Hepatic stellate cell (primary cell): ENCODE measurements at regions not wholly inside any gene's neighbourhood (a gene's known extent, or its start where the extent isn't known, plus 50 kb on each side); places are given as distances from the start of the nearest gene placed in this dataset.

ENCODE experiments used
- DNase-seq: peaks from one replicate; pipeline ENCODE4 v3.0.0; 2011; ENCODE audit warnings: low spot score

DNA sequence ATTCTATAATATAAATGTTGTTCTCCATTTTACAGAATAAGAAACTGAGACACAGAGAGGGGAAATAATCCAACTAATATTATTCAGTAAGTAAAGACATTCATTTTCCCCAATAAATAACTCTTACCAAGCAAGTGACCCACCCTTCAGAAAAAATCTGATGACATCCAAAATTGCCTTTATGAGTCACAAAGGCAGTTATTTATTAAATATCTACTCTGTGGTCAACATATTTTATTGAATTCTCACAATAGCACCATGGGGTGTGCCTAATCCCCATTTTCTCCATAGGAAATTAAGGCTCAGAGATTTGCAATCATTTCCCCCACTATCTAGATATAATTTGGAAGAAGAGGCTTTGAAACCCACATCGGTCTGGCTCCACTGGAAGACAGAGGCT, 161.5 kb upstream of the ISX start:
- DNase-seq, result no peak

DNA sequence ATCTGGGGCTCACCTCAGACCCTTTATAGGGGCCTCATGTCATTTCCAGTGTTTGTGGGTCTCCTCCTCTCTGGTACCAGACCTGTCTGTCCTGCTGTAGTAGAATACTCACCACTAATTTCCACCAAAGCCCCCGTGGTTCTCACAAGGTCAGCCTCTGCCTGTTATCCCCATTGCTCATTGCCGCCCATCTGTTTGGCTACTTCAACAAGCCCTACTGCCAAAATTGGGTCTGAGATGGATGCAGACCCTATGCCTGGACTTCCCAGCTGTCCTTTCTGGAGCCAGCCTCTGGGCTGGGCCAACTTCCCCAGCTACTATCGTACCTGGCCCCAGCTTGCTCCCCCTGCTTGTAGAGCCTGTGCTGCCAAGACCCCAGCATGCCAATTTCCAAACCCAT, 152.1 kb upstream of the ISX start:
- DNase-seq, result no peak

DNA sequence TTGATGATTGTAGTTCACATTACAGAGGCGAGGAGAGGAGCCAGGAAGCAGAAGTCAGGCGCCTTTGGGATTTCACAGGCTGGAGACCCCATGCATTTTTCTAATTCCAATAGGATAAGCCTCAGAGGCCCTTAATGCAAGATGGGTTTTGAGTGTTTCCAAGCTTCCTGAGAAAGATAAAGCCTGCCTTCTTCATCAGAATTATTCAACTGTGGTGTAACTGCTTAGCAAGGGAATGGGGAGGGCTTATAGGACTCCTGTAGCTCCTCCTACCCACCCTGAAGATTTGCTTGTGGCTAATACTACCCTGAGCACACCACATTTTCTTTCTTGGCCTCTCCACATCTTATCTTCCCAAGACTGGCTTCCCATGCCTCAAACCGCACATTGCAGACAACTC, 151.1 kb upstream of the ISX start:
- no peak for DNase-seq

DNA sequence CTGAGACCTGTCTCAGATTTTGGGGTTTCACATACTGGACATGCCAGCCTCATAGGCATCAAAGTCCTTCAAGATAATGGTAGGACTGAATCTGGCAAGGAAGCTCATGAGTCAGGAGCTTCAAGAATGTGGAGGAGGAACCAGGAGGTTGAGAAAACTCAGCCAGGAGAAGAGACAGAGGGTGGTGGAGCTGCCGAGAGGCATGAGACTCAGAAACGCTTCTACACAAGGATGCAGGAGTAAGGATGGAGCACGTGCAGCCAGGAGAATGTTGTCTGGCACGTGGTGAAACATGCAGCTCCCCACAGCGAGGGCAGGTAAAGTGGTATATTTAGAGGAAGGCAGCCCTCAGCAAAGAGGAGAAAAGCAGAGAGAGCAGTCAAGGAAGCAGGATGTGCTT, 148.7 kb upstream of the ISX start:
- DNase-seq, result no peak

DNA sequence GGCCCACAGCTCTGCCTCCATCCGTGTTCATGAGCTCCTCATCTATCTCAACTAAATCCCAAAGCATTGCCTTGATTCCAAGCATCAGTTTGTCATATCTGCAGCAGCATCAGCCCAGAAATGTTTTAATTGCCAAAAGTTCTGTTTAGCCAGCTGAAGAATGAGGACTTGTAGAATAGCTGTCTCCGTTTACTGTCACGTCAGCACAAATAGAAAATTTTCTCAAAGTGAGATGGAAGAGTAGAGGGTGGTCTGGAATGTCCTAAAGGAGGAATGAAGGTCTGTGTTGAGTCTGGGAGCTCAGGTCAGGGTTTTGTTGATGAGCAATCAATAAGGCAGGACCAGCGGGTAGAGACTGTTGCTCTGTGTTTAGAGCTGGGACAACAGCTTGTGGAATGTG, 134.9 kb upstream of the ISX start:
- no peak for DNase-seq

DNA sequence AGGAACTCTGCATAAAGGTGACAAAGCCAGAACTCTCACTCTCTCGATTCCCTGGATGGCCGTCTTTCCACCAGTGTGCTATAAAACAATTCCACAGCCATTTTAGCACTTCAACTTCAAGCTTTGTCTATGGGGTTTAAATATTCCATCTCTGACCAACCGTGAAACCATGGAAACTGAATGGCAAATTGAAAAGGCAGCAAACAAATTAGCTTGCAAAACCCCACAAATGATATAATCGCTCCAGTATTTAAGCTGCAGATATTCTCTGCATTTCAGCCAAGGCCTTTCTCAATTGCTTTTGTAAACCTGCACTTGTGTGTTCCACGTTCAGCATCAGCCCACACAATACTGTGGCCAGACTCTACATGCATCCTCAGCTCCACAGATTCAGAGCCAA, 131.7 kb upstream of the ISX start:
- no peak for DNase-seq

DNA sequence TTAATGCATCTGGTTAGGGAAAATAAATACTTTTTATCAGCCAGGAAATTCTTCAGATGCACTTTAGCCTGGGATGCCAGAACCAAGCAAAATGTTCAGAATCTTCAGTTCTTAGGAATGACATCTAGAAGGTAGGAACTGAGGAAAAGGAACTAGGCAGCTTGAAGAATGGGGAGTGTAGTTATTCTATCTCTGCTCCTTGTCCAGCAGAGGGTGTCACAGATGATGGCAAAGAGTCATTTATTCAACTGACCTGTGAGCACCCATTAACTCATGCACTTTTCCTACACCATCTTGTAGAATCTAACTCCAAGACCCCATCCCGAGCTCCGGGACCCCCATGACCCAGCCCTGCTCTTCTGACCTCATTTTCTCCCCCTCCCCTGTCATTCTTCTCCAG, 122.1 kb upstream of the ISX start:
- DNase-seq, result no peak

DNA sequence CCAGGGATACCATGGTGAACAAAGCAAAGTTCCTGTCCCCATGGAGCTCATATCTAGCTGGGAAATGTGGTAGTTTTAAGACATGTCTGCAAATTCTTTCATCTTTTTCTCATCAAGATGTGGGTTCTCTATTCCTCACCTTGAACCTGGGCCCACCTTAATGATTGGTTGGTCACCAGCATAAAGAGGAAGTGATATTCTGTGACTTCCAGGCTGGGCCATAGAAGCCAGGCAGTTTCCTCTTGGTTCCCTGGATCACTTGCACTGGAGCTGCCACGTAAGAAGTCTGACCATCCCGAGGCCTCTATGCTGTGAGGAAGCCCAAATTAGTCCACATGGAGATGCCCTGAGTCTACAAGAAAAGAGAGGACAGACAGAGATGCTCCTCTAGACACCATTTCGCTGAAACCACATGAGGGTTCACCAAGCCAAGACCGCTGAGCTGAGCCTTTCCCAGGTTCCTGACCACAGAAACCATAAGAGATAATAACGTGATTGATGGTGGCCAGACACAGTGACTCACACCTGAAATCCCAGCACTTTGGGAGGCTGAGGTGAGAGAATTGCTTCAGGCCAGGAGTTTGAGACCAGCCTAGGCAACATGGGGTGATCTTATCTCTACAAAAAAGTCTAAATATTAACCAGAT, 119.5 kb upstream of the ISX start:
- no peak for DNase-seq

DNA sequence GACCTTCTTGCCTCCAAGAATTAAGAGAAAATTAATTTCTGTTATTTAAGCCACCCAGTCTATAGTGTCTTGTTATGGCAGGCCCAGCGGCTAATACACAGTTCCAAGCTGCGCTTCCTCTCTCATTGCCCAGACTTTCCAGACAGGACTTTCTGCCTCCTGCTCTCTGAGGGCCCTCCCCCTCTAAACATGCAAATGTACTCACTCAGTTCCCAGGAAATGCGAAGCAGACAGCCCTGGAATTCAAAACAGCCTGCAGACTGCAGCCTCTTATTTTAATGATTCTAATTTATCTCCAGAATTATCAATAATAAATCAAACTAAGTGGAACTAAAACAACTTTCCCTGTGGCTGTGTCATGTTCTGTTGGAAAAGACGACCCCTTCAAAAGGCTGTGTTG, 115.5 kb upstream of the ISX start:
- DNase-seq, result no peak

DNA sequence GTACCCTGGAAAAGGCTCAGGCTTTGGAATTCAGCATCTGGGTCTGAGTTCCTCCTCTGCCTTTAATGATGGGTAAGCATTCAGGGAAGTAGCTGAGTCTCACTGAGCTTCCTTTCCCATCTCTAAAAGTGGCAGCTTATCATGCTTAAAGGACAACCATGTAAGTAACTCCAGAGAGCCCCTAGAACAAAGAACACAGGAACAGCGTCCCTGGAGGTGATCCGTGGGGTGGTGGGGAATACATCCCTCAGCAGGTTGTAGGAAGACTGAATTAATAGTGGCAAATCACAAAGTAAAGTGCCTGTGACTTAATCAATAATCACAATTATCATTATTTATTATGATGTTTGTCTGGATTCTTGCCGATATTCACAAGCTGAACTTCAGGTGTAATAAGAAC, 114.7 kb upstream of the ISX start:
- no peak for DNase-seq

DNA sequence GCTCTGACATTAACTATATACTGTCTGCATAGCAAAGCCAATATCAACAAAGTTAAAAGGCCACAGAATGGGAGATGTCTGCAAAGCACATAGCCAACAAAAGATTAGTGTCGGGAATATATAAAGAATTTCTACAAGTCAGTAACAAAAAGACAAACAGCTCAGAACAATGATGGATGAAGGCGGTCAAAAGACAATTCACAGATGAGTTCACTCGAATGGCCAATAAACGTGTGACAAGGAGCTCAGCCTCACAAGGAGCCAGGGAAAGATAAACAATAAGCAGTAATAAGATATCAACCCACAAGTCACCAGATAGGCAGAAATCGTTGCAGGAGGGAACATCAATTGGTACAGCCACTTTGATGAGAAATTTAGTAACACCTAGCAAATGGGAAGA, 106.0 kb upstream of the ISX start:
- no peak for DNase-seq

DNA sequence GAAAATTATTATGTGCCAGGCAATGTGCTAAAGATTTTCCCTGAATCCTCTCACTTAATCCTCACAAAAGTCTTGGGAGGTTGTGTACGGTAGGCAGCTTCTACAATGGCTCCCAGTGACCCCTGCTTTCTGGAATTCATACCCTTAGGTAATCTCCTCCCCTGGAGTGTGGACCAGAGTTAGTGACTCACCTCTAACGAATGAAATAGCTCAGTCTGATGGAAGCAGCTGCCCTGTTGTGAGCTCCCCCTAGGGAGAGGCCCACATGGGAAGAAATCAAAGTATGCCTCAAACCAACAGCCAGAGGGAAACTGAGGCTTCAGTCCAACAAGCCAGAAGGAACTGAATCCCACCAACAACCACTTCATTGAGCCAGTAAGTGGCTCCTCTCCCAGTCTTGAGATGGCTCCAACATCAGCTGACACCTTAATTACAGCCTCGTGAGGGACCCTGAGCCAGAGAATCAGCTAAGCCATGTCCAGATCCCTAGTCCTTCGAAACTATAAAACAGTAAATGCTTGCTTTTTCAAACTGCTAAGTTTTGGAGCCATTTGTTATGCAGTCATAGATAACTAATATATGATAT, 98.9 kb upstream of the ISX start:
- no peak for DNase-seq

DNA sequence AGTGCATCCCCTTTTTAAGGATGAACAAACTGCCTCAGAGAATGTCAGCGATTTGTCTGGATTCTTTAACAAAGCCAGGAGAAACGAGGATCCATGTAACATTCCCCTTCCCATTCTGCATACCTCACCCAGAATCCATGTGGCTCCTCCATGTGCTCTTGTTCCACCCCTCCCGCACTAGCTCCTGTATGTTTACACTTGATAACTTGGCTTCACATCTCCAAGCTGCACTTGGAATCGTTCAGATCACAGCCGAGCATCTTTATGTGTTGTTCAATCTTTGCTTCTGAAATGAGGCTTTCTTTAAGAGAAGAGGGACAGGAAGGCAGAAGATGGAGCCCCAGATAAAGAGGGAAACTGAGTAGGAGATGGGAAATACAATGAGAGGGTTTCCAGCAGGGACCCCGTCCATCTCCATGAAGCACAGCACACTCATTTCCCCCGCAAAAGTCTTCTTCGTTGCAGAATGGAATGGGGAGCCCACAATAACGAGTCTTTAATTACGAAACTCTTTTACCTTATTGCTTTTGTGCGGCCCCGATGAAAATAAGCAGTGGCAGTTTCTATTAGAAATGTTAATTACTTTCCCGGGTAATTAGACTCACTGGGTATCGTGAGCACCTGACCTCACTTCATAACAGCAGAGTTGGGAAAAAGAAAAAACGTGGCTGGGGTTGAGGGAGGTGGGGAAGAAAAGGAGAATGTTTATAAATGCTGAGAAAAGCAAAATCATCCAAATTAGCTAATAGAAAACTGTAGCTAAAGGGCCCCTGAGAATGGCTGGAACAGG, 96.8 kb upstream of the ISX start:
- no peak for DNase-seq

DNA sequence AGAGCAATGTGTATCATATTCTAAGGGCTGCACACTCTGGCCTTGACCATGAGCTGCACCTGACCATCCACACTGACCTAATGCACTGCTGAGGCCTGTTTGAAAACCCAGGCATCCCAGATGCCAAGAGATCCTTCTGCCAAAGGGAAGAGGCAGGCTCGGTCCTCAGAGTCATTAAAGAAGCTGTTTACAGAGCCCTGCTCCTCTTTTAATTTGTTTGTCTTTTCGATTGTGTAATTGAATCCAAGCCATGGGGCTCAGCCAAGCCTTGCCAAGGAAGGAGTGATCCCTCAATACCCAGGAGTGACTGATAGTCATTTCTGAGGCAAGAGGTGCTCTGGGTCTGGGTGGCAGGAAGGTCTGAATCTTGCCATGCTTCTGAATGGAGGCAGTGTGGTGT, 94.5 kb upstream of the ISX start:
- DNase-seq, result no peak

DNA sequence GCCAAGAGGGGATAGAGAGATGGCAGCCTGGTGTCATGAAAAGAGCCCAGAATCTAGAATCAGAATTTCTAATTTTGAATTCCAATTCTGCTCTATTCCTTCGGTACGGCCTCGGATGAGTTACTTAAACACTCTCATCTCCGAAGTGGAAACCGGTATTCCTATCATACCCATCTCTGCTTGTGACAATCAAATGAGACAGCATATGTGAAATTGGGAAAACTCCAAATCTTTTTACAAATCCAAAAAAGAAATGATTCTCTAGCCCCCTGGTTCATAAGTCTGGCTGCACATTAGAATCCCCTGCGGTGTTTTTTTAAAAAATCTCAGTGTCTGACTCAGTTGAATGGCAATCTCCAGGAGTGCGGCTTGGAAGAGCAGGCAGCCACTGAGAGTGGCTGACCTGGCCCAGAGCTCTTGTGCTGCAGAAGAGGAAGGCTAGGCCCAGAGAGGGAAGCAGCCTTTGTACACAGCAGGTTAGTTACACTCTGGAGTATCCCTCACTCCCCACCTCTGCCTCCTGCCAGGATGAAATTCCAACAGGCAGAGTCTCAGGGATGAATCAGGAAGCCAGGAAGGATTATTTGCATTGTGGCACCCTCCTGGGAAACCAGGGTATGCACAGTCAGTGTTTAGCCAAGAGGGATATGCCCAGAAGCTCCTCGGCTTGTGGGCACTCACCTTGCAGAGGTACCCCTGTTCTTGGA, 93.6 kb upstream of the ISX start:
- DNase-seq, result no peak

DNA sequence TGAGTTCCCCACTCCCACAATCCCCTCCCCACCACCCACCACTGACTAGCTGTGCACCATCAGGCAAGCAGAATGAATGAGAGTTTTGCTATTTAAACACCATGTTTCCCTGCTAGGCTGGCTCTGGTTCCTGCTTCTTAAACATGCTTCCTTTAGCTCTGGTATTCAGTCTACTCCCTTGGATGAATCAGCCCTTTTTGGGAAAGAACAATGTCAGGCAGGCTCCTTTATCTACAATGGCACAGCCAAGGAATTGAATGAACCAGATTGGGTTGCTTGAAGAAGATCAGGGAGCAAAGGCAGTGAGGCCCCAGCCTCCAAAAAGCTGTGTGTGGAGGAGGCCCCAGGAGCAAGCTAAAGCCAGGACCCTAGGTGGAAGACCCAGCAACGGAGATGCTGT, 92.9 kb upstream of the ISX start:
- no peak for DNase-seq

DNA sequence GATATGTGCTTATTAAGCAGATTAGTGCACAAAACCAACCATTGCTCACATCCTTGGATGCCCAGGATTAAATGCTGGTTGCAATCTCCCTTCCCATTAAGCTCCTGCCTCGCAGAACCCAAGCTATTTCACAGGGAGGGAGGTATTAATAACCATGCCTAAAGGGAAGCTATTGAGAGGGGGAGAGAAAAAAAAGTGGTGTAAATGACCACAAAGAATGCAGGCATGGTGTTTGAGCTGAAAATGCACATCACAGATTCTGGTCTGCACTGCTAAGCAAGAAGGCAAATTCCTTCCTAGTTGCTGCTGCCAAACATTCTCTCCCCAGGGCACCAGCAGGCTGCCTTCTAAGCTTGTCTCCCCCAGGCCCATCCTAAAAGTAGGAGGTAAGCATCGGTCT, 92.0 kb upstream of the ISX start:
- DNase-seq, result no peak

DNA sequence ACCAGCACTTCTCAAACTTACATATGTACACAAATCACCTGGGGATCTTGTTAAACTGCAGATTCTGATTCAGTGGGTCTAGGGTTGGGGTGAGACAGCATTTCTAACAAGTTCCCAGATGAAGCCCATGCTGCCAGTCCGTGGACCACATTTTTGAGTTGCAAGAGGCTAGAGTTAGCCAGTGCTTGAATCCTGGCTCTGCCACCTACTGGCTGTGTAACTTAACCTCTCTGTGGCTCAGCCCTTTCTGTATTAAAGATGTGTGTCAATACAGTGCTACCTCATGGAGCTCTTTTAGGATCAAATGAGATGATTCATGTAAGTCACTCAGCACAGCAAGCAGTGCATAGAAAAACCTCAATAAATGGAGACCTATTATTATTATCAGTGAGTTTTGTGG, 90.2 kb upstream of the ISX start:
- no peak for DNase-seq

DNA sequence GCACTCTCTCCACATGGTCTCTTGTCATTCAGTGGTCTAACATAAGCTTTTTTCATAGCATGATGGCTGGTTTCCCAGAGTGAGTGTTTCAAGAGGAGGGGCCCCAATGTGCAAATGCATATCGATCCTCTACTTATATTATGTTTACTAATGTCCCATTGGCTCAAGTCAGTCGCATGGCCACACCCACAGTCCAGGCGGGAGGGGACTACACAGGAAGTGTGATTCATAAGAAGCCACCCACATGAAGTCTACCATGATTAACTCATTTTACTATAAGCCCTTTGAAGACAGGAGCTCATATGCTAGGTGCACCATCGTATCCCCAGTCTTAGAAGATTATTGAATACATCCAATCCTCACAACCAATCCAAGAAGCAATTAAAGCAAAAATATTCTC, 89.5 kb upstream of the ISX start:
- no peak for DNase-seq

DNA sequence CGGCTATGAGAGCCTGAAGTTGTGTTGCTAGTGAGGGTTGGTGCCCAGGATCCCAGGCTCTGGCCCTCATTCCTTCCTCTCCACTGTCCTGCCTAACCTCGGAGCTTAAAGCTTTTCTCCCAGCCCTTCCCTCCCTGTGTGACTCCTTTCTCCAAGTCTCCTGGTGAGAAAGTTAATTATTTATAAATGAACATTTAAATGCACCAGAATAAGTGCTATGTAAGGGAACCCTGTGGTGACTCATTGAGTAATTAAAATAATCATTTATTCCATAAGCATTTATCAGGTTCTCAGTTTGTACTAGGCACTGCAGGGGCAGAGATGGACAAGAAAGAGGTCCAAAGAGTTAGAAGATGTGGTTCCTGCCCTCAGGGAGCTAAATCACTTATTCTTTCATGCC, 89.1 kb upstream of the ISX start:
- no peak for DNase-seq

DNA sequence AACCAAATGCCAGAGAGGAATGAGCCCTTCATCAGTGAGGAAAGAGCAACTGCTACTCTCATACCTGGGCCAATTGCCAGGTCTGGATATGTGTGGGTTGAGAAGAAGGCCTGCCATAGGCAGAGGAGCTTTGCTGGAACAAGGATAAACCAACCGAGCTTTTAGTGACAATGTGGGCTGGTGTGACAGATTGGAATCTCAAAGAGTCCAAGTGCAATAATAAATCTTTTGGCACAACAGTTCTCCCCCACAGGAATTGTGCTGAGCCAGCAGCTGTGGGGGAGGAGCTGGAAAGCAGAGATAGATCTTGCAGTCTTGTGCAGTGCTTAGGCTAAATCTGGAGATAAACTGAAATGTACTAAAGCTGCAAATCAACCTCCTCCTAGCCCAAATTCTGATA, 79.4 kb upstream of the ISX start:
- no peak for DNase-seq

DNA sequence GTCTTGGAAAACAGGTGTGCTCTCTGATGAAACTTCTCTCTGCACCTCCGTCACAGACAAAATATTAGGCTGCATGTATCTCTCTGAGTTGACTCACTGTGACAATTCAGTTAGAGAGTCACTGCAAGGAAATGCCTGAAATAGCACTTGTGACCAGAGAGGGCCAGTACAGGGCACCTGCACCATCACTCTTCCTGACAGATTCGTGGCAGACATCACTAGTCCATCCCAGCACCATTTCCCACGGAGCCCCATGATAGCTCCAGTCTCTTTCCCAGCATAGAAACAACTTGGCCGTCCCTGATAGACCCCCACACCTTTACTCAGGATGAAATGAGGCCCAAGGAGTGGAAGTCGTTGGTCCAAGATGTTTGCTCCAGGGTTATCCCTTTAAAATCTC, 73.3 kb upstream of the ISX start:
- DNase-seq, result no peak

DNA sequence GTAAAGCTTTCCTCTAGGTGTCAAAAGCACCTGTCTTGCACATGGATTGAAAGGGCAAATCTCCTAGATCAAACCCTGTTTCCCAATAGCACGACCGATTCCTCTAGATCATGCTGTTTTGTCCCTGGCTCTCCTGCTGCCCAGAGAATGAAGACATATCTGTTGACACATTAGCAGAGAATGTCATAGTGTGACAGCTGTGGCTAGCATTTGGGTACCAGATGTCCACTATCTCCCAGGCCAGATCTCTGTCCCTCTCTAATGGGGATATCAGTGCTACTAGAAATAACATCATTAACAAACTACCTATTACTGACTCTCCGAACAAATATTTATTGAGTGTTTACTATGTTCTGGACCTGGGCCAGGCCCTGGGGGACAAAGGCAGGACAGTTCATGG, 72.4 kb upstream of the ISX start:
- no peak for DNase-seq
